GM23338 (cell line): ENCODE measurements at regions not wholly inside any gene's neighbourhood (a gene's known extent, or its start where the extent isn't known, plus 50 kb on each side); places are given as distances from the start of the nearest gene placed in this dataset.

ENCODE experiments used
- ATAC-seq: fragments of 200-7000 bp; cut with Tn5 transposase; 3 replicates; pipeline ENCODE4 v1.9.1; 2020
- DNase-seq: peaks from one replicate; pipeline ENCODE4 v3.0.0-alpha.2; 2015; ENCODE audit warnings: low spot score
- H2AFZ ChIP-seq: fragments of 200-600 bp; sonication (generic); 2 replicates; pipeline ENCODE4 v1.8.0; 2016; ENCODE audit warnings: antibody characterized with exemption, mild to moderate bottlenecking, moderate library complexity
- H3F3A ChIP-seq: fragments of 200-600 bp; sonication (generic); replicated peaks from 2 replicates; pipeline ENCODE4 v1.8.0; 2017; ENCODE audit warnings: antibody characterized with exemption, mixed run types, low read depth
- H3K27ac ChIP-seq: fragments of 200-600 bp; sonication (generic); 2 replicates; pipeline ENCODE4 v1.6.1; 2016; ENCODE audit warnings: low read depth
- H3K27me3 ChIP-seq: fragments of 200-600 bp; sonication (generic); 2 replicates; pipeline ENCODE4 v1.8.0; 2016; ENCODE audit warnings: mild to moderate bottlenecking, mixed run types, moderate library complexity; ENCODE audit not compliant: insufficient read depth
- H3K36me3 ChIP-seq: fragments of 200-600 bp; sonication (generic); 2 replicates; pipeline ENCODE4 v1.8.0; 2016; ENCODE audit warnings: mild to moderate bottlenecking; ENCODE audit not compliant: insufficient read depth
- H3K4me1 ChIP-seq: fragments of 200-600 bp; sonication (generic); 2 replicates; pipeline ENCODE4 v1.8.0; 2016; ENCODE audit warnings: mild to moderate bottlenecking, moderate library complexity; ENCODE audit not compliant: insufficient read depth
- H3K4me2 ChIP-seq: fragments of 200-600 bp; sonication (generic); 2 replicates; pipeline ENCODE4 v1.7.1; 2017; ENCODE audit warnings: mixed run types
- H3K4me3 ChIP-seq: fragments of 200-600 bp; sonication (generic); 2 replicates; pipeline ENCODE4 v1.6.1; 2016; ENCODE audit warnings: mixed run types
- H3K79me2 ChIP-seq: fragments of 200-600 bp; sonication (generic); replicated peaks from 2 replicates; pipeline ENCODE4 v1.8.0; 2017; ENCODE audit warnings: mild to moderate bottlenecking; ENCODE audit not compliant: insufficient read depth
- H3K9me2 ChIP-seq: fragments of 200-600 bp; sonication (generic); 2 replicates; pipeline ENCODE4 v1.8.0; 2017; ENCODE audit not compliant: insufficient read depth
- H4K20me1 ChIP-seq: fragments of 200-600 bp; sonication (generic); replicated peaks from 2 replicates; pipeline ENCODE4 v1.8.0; 2017; ENCODE audit warnings: mild to moderate bottlenecking; ENCODE audit not compliant: insufficient read depth
- H3K27ac Mint-ChIP-seq: 2 replicates; pipeline ENCODE4 v1.8.0; 2020; ENCODE audit warnings: inconsistent platforms, mild to moderate bottlenecking, moderate library complexity, mixed read lengths
- H3K27me3 Mint-ChIP-seq: 3 replicates; pipeline ENCODE4 v1.8.0; 2022; ENCODE audit warnings: low read depth, mild to moderate bottlenecking, moderate library complexity, mixed read lengths, inconsistent platforms; ENCODE audit not compliant: insufficient read depth, poor library complexity
- H3K36me3 Mint-ChIP-seq: 3 replicates; pipeline ENCODE4 v1.8.0; 2021; ENCODE audit warnings: low read depth, mild to moderate bottlenecking, inconsistent platforms, moderate library complexity, mixed read lengths
- H3K4me1 Mint-ChIP-seq: 3 replicates; pipeline ENCODE4 v1.8.0; 2020; ENCODE audit warnings: mild to moderate bottlenecking, inconsistent platforms, mixed read lengths
- H3K4me3 Mint-ChIP-seq: 3 replicates; pipeline ENCODE4 v1.8.0; 2021; ENCODE audit warnings: moderate library complexity, mild to moderate bottlenecking, inconsistent platforms, mixed read lengths
- H3K9me3 Mint-ChIP-seq: 3 replicates; pipeline ENCODE4 v1.8.0; 2020; ENCODE audit warnings: moderate library complexity, mild to moderate bottlenecking, inconsistent platforms, mixed read lengths
- CREB1 ChIP-seq: fragments of 250-450 bp; sonication (Bioruptor Pico); IDR thresholded peaks from 2 replicates; pipeline ENCODE4 v1.5.0; 2020; ENCODE audit warnings: low read depth, mild to moderate bottlenecking, moderate library complexity
- CTCF ChIP-seq, 2 experiments: fragments of 200-600 bp in 1 of 2; sonication (generic) in 1 of 2; conservative IDR thresholded peaks; 2 replicates each; pipeline versions ENCODE4 v1.5.1 to v1.6.1; 2016 to 2017; ENCODE audit warnings: antibody characterized with exemption in 2 of 2, low read depth in 2 of 2, mild to moderate bottlenecking in 2 of 2, moderate library complexity in 1 of 2
- ETS1 ChIP-seq: IDR thresholded peaks from 2 replicates; pipeline ENCODE4 v1.6.1; 2016; ENCODE audit warnings: antibody characterized with exemption
- EZH2 ChIP-seq: fragments of 200-600 bp; sonication (generic); IDR thresholded peaks from one replicate; pipeline ENCODE4 v1.8.0; 2017; ENCODE audit warnings: antibody characterized with exemption, mild to moderate bottlenecking, low read depth; ENCODE audit not compliant: unreplicated experiment
- EZH2phosphoT487 ChIP-seq: fragments of 200-600 bp; sonication (generic); IDR thresholded peaks from one replicate; pipeline ENCODE4 v1.8.1; 2018; ENCODE audit warnings: antibody characterized with exemption; ENCODE audit not compliant: unreplicated experiment
- JUNB ChIP-seq: IDR thresholded peaks from one replicate; pipeline ENCODE4 v1.6.1; 2016; ENCODE audit warnings: antibody characterized with exemption; ENCODE audit not compliant: unreplicated experiment
- NANOG ChIP-seq: IDR thresholded peaks from 2 replicates; pipeline ENCODE4 v1.6.1; 2016; ENCODE audit warnings: antibody characterized with exemption, borderline replicate concordance
- POLR2AphosphoS5 ChIP-seq: IDR thresholded peaks from 2 replicates; pipeline ENCODE4 v1.6.1; 2016; ENCODE audit warnings: antibody characterized with exemption, low read depth
- REST ChIP-seq: IDR thresholded peaks from one replicate; pipeline ENCODE4 v1.6.1; 2018; ENCODE audit warnings: antibody characterized with exemption; ENCODE audit not compliant: unreplicated experiment
- STAT1 ChIP-seq: IDR thresholded peaks from one replicate; pipeline ENCODE4 v1.6.1; 2016; ENCODE audit warnings: antibody characterized with exemption; ENCODE audit not compliant: unreplicated experiment
- ZNF114 ChIP-seq: fragments of 250-450 bp; sonication (Bioruptor Pico); IDR thresholded peaks from 2 replicates; pipeline ENCODE4 v1.5.0; 2020; ENCODE audit warnings: mild to moderate bottlenecking, moderate library complexity
- ZNF331 ChIP-seq: fragments of 250-450 bp; sonication (Bioruptor Pico); IDR thresholded peaks from 2 replicates; pipeline ENCODE4 v1.5.0; 2020; ENCODE audit warnings: low read depth, mild to moderate bottlenecking, moderate library complexity
- ZNF462 ChIP-seq: fragments of 250-450 bp; sonication (Bioruptor Pico); IDR thresholded peaks from 2 replicates; pipeline ENCODE4 v1.5.0; 2020; ENCODE audit warnings: mild to moderate bottlenecking, moderate library complexity

GRCh38 chr16:51061328-51061727 lies 89.7 kb downstream of the SALL1 start:
- no peak overlapping the region for H3K27ac Mint-ChIP-seq
- H3K9me3 Mint-ChIP-seq = no peaks in the 10 kb centered on the region
- no peak for ATAC-seq

More at GRCh38 chr16:51061328-51061727, 89.7 kb downstream of the SALL1 start:
- Histone ChIP-seq H3K27ac (no peak overlapping the region), H3K79me2 (no peaks in the 10 kb centered on the region), H3K4me2 (no peak overlapping the region), H3K36me3 (no peaks in the 10 kb centered on the region), H3K4me3 (no peak overlapping the region), H3K4me1 (peaks cover 3% of the 10 kb centered on the region; the same call in 1 of the 2 replicates), H3K9me2 (no peaks in the 10 kb centered on the region; the same call in 1 of the 2 replicates), H3F3A (no peaks in the 10 kb centered on the region), H4K20me1 (no peaks in the 10 kb centered on the region), H3K27me3 (no peaks in the 10 kb centered on the region), H2AFZ (0 out of 2 replicates have a peak overlapping the region, but pooled peaks have one; percentile 10)
- no peaks in the 10 kb centered on the region for H3K36me3 Mint-ChIP-seq
- no peak for TF ChIP-seq NANOG
- TF ChIP-seq REST = no peak
- TF ChIP-seq POLR2AphosphoS5 = no peak
- TF ChIP-seq EZH2phosphoT487 = no peak
- TF ChIP-seq CREB1 (CRISPR knock-in tag) = no peak
- no peak for TF ChIP-seq ZNF331
- no peak for TF ChIP-seq ETS1
- no peak for TF ChIP-seq JUNB
- no peak for TF ChIP-seq STAT1
- TF ChIP-seq ZNF462 (CRISPR knock-in tag) = no peak
- TF ChIP-seq EZH2 = no peak
- no peak for TF ChIP-seq ZNF114 (CRISPR knock-in tag)
- TF ChIP-seq CTCF (conservative IDR thresholded peaks at IDR 0.05; ENCODE audit: low read depth in 2 of 2) = no peak
- DNase-seq = no peak
- no peak overlapping the region for H3K4me3 Mint-ChIP-seq
- H3K4me1 Mint-ChIP-seq = peaks cover 16% of the 10 kb centered on the region
- H3K27me3 Mint-ChIP-seq = peaks cover 2% of the 10 kb centered on the region
